HepG2 (cell line): ENCODE measurements at regions not wholly inside any gene's neighbourhood (a gene's known extent, or its start where the extent isn't known, plus 50 kb on each side); places are given as distances from the start of the nearest gene placed in this dataset.
A peak's percentile ranks its signal among the peaks of the same experiment; 100 is the strongest.

Source experiments
- EP300 ChIP-seq, 3 experiments: sonication (generic) in 1 of 3; formaldehyde crosslinking in 1 of 3; IDR thresholded peaks; 2 replicates each; pipeline versions ENCODE4 v1.5.1 to v1.6.1; 2011 to 2020; ENCODE audit warnings: low read depth in 2 of 3, low read length in 2 of 3, borderline replicate concordance in 1 of 3, improper control_type of control experiment in 1 of 3, mild to moderate bottlenecking in 1 of 3, missing genetic modification reagents in 1 of 3, moderate library complexity in 1 of 3
- GMEB1 ChIP-seq: sonication (generic); formaldehyde crosslinking; IDR thresholded peaks from 2 replicates; pipeline ENCODE4 v1.5.1; 2020; ENCODE audit warnings: missing genetic modification reagents, mild to moderate bottlenecking, borderline replicate concordance
- HNF4A ChIP-seq: sonication (generic); formaldehyde crosslinking; IDR thresholded peaks from 2 replicates; pipeline ENCODE4 v1.4.0; 2020; ENCODE audit warnings: missing genetic modification reagents
- JUND ChIP-seq: sonication (generic); formaldehyde crosslinking; IDR thresholded peaks from 2 replicates; pipeline ENCODE4 v1.8.0; 2022; ENCODE audit warnings: mild to moderate bottlenecking, missing genetic modification reagents
- MAZ ChIP-seq, 2 experiments: sonication (generic) in 1 of 2; formaldehyde crosslinking in 1 of 2; IDR thresholded peaks; 2 replicates each; pipeline versions ENCODE4 v1.5.0 to v1.6.1; 2012 to 2020; ENCODE audit warnings: low read depth in 2 of 2, mild to moderate bottlenecking in 2 of 2, borderline replicate concordance in 1 of 2, improper control_type of control experiment in 1 of 2, low read length in 1 of 2, missing genetic modification reagents in 1 of 2, moderate library complexity in 1 of 2
- PHB2 ChIP-seq: fragments of 450-650 bp; IDR thresholded peaks from 2 replicates; pipeline ENCODE4 v1.6.1; 2018; ENCODE audit not compliant: partially characterized antibody
- RAD21 ChIP-seq: fragments of 450-650 bp; formaldehyde crosslinking; IDR thresholded peaks from 2 replicates; pipeline ENCODE4 v1.5.0; 2020; ENCODE audit warnings: mild to moderate bottlenecking
- SNAPC4 ChIP-seq: sonication (generic); formaldehyde crosslinking; IDR thresholded peaks from 2 replicates; pipeline ENCODE4 v1.4.0; 2020; ENCODE audit warnings: mild to moderate bottlenecking, missing genetic modification reagents
- ZNF616 ChIP-seq: sonication (generic); formaldehyde crosslinking; IDR thresholded peaks from 2 replicates; pipeline ENCODE4 v1.5.0; 2020; ENCODE audit warnings: low read depth, mild to moderate bottlenecking, missing genetic modification reagents
- ZNF841 ChIP-seq: sonication (generic); formaldehyde crosslinking; IDR thresholded peaks from 2 replicates; pipeline ENCODE4 v1.8.1; 2023; ENCODE audit warnings: missing genetic modification reagents, borderline replicate concordance
- TF ChIP-seq, protein P1 (sequence below): sonication (generic); formaldehyde crosslinking; IDR thresholded peaks from 2 replicates; pipeline ENCODE4 v1.8.1; 2023; ENCODE audit warnings: mild to moderate bottlenecking, missing genetic modification reagents
- TF ChIP-seq, protein P2 (sequence below): IDR thresholded peaks from 2 replicates; pipeline ENCODE4 v1.6.1; 2012; ENCODE audit warnings: low read depth, low read length, improper control_type of control experiment
- TF ChIP-seq, protein P3 (sequence below): sonication (generic); formaldehyde crosslinking; IDR thresholded peaks from 2 replicates; pipeline ENCODE4 v1.5.0; 2020; ENCODE audit warnings: mild to moderate bottlenecking, missing genetic modification reagents, moderate library complexity

- TF ChIP-seq MAZ (IDR thresholded peaks at IDR 0.05; ENCODE audit: borderline replicate concordance, low read depth, low read length) (no peak), MAZ (CRISPR knock-in tag; IDR thresholded peaks at IDR 0.05; ENCODE audit: low read depth) (0 out of 2 replicates have a peak, but pooled peaks have one; percentile 46), PHB2 (no peak), ZNF616 (CRISPR knock-in tag) (no peak), SNAPC4 (CRISPR knock-in tag) (no peak), GMEB1 (CRISPR knock-in tag) (no peak), RAD21 (CRISPR knock-in tag) (peak; percentile 52; the same call in 1 of the 2 replicates), HNF4A (CRISPR knock-in tag) (no peak), JUND (CRISPR knock-in tag) (no peak), EP300 (IDR thresholded peaks at IDR 0.05; ENCODE audit: low read depth in 2 of 2, low read length in 2 of 2) (no peak), EP300 (CRISPR knock-in tag; IDR thresholded peaks at IDR 0.05; ENCODE audit: borderline replicate concordance) (no peak), ZNF841 (no peak)
- TF ChIP-seq, protein P1, sequence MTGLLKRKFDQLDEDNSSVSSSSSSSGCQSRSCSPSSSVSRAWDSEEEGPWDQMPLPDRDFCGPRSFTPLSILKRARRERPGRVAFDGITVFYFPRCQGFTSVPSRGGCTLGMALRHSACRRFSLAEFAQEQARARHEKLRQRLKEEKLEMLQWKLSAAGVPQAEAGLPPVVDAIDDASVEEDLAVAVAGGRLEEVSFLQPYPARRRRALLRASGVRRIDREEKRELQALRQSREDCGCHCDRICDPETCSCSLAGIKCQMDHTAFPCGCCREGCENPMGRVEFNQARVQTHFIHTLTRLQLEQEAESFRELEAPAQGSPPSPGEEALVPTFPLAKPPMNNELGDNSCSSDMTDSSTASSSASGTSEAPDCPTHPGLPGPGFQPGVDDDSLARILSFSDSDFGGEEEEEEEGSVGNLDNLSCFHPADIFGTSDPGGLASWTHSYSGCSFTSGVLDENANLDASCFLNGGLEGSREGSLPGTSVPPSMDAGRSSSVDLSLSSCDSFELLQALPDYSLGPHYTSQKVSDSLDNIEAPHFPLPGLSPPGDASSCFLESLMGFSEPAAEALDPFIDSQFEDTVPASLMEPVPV (CRISPR knock-in tag): no peak
- TF ChIP-seq, protein P2, sequence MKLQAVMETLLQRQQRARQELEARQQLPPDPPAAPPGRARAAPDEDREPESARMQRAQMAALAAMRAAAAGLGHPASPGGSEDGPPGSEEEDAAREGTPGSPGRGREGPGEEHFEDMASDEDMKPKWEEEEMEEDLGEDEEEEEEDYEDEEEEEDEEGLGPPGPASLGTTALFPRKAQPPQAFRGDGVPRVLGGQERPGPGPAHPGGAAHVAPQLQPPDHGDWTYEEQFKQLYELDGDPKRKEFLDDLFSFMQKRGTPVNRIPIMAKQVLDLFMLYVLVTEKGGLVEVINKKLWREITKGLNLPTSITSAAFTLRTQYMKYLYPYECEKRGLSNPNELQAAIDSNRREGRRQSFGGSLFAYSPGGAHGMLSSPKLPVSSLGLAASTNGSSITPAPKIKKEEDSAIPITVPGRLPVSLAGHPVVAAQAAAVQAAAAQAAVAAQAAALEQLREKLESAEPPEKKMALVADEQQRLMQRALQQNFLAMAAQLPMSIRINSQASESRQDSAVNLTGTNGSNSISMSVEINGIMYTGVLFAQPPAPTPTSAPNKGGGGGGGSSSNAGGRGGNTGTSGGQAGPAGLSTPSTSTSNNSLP: no peak
- TF ChIP-seq, protein P3, sequence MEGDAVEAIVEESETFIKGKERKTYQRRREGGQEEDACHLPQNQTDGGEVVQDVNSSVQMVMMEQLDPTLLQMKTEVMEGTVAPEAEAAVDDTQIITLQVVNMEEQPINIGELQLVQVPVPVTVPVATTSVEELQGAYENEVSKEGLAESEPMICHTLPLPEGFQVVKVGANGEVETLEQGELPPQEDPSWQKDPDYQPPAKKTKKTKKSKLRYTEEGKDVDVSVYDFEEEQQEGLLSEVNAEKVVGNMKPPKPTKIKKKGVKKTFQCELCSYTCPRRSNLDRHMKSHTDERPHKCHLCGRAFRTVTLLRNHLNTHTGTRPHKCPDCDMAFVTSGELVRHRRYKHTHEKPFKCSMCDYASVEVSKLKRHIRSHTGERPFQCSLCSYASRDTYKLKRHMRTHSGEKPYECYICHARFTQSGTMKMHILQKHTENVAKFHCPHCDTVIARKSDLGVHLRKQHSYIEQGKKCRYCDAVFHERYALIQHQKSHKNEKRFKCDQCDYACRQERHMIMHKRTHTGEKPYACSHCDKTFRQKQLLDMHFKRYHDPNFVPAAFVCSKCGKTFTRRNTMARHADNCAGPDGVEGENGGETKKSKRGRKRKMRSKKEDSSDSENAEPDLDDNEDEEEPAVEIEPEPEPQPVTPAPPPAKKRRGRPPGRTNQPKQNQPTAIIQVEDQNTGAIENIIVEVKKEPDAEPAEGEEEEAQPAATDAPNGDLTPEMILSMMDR (CRISPR knock-in tag): peak; percentile 82
Observed at GRCh38 chr9:16191691-16192402, 639.0 kb downstream of the CCDC171 start (continued).
